ENCODE measurements at regions not wholly inside any gene's neighbourhood (a gene's known extent, or its start where the extent isn't known, plus 50 kb on each side); places are given as distances from the start of the nearest gene placed in this dataset.

- DNase-seq (ENCODE audit: low spot score) = no peak
Measured at GRCh38 chr3:25229586-25229985, 198.5 kb upstream of the RARB start.

- DNase-seq (ENCODE audit: low spot score) = no peak
Measured at GRCh38 chr3:25235031-25235430, 193.0 kb upstream of the RARB start.

DNA sequence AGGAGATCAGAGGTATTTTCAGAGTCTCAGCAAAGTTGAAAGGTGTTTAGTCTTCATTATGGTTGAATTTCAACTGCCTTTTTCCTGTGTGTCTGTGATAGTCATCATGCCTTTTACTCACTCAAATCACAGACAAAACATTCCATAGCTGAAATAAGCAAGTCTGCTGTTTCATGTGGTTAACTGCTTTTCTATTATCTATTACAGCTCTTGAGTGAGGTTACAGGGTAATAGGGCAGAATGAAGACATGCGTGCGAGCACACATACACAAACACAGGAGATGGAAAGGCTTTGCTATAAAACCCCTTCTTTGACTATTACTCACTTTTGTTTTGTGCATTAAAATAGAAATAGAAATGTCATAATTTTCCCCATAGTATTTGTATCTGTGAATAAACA is 192.6 kb upstream of the RARB start:
- DNase-seq (ENCODE audit: low spot score) = no peak

- DNase-seq (ENCODE audit: low spot score) = no peak
Measured at GRCh38 chr3:25237602-25238001, 190.5 kb upstream of the RARB start.

DNA sequence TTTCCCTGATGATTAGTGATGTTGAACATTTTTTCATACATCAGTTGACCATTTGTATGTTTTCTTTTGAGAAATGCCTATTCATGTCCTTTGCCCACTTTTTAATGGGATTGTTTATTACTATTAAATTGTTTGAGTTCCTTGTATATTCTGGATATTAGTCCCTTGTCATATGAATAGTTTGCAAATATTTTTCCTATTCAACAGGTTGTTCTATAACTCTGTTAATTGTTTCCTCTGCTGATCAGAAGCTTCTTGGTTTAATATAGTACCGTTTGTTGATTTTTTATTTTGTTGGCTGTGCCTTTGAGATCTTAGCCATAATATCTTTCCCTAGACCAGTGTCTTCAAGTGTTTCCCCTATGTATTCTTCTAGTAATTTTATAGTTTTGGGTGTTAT is 189.0 kb upstream of the RARB start:
- no peak for DNase-seq (ENCODE audit: low spot score)

GRCh38 chr3:25246913-25247312 is 181.2 kb upstream of the RARB start:
- no peak for DNase-seq (ENCODE audit: low spot score)

GRCh38 chr3:25252291-25252690 is 175.8 kb upstream of the RARB start:
- no peak for DNase-seq (ENCODE audit: low spot score)

DNA sequence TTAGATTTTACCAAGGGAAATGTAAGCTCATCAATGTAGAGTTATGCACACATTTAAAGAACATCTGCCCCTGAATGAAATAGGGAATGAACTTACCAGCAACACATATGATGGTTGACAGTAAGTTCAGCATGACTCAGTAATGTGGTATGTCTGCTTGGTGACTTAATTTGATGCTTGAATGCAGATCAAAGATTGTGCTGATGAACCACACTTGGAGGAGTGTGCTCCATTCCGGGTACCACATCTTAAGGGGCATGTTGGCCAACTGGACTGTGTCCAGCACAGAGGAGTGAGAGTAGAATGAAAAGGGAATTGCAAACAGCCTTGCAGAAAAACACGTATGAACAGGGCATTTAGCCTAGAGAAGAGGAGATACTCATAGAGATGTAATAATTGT is 171.0 kb upstream of the RARB start:
- DNase-seq (ENCODE audit: low spot score) = no peak

DNA sequence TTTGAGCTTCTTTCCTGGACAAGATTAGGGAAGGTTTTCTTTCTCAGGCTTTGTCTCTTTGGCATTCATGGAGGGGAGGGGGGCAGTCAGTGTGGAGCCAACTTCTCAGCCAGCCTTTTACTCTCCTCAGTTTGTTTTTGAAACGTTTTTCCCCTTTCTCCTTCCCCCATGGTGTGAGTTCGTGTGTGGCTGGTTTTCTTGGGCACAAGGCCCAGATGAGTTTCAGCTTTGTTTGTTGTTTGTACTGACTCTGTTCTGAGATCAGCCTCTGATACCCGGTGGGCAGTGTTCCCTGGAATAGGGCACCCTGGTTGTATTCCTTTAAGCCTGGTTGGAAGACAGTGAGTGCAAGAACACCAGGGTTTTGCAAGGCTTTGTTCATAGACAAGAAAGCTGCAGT is 168.2 kb upstream of the RARB start:
- DNase-seq (ENCODE audit: low spot score) = no peak

DNA sequence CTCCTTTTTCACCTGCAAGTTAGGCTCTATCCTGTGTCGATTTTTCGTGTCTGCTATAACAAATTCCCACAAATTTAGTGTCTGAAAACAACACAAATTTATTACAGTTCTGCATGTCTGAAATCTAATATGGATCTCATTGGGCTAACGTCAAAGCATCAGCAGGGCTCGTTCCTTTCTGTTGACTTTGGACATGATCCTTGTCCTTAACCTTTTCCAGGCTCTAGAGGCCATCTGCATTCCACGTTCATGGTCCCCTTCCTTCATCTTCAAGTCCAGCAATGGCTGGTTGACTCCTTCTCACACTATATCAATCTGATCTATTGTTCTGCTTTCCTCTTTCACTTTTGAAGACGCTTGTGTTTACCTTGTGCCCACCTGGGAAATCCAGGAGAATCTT is 165.7 kb upstream of the RARB start:
- DNase-seq (ENCODE audit: low spot score) = no peak

DNA sequence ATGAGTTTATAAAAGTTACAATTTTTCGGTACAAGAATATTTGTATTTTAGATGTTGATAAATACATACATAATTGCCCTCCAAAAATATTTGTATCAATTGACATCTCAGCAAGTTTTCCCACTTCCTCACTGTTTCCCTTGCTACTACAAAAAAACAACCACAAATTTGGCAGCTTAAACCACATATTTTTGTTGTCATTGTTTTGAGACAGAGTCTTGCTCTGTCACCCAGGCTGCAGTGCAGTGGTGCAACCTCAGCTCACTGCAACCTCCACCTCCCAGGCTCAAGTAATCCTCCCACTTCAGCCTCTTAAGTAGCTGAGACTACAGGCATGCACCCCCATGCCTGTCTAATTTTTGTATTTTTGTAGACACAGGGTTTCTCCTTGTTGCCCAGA is 162.8 kb upstream of the RARB start:
- DNase-seq (ENCODE audit: low spot score) = no peak

GRCh38 chr3:25266677-25267076 is 161.4 kb upstream of the RARB start:
- DNase-seq (ENCODE audit: low spot score) = no peak

DNA sequence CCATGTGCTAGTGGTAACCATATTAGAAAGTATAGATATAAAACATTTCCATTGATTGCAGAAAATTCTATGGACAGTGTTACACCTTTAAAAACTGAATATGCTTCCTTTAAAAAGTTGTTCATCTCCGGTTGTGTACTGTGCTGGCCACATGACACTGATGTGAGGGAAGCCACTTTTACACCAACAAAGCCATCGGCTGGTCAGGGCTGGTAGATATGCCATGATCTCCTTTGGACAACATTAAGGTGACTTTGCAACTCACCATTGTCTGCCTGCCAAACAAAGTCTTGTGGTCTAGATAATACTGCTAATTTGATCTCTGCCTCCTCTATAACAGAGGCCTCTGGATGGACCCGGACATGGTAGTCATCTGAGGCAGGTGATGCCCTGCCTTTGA is 156.0 kb upstream of the RARB start:
- DNase-seq (ENCODE audit: low spot score) = no peak

DNA sequence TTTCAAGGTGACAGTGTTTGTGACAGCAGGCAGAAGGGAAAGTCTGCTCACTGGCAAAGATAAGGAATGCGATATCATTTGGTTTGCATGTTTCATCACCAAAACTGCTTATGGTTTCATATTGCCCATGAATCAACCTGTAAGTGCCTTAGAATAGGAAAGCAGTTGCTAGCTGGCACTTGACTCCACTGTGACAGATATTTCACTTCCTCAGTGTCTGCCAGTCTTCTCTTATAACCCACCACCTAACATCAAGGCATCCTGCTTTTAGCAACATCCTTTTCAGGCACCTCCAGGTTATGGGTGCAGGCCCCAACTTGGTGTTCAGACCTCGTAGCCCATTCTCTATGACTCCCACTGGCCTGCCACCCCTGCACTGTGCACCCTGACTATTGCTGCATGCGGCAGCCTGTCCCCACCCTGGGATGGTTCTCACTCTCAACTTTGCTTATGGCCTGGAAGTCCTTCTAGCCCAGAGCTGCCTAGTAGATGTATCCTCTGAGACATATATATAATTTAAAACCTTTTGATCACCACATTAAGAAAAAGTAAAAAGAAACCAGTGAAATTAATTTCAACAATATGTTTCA is 154.4 kb upstream of the RARB start:
- DNase-seq (ENCODE audit: low spot score) = no peak

GRCh38 chr3:25277503-25277902 is 150.6 kb upstream of the RARB start:
- no peak for DNase-seq (ENCODE audit: low spot score)

DNA sequence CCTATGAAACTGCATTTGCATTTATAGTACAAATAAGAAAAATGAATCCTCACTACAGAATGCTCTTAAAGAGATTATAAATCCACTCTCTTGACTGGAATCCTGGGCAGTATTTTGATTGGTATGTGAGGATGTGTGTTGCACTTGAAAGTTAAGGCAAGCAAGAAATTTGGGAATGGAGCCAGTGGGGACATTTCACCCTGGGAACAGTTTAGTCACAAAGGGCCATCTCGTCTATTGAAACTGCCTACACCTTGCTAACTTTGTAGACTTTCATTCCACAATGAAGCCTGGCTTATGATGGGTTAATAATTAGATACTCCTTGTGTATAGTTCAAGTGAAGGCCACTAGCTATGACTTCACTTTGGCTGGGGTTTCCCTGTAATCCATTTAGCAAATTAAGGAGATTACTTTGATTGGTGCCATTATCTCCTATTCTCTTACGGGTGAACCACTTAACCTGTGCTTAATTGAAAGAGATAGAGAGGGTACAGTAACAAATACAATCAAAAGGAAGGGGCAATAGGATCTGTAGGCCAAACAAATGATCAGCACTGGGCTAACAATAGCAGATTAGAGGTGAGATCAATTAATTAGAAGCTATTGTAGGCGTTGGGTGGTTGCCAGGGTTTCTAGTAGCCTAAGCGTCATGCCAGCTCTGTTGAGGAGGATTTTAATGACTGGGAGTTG is 146.9 kb upstream of the RARB start:
- DNase-seq (ENCODE audit: low spot score) = no peak

- DNase-seq (ENCODE audit: low spot score) = no peak
Measured at GRCh38 chr3:25281732-25282126, 146.3 kb upstream of the RARB start.

DNA sequence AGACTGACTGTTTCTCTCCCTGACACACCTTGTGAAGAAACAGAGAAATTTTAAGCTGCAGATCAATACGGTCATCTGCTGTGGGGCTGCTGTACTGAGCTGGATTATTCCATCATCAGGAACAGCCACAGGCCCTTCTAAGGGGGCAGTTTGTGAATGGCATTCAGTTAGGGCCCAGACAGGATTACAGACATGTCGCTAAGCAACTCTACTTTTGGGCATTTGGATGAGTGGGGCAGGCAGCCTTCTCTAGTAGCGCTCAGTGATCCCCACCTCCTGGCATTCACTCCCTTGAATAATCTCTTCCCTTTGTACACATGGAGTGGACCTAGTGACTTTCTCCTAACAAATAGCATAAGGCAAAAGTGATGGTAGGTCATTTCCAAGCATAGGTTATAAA is 144.4 kb upstream of the RARB start:
- no peak for DNase-seq (ENCODE audit: low spot score)

DNA sequence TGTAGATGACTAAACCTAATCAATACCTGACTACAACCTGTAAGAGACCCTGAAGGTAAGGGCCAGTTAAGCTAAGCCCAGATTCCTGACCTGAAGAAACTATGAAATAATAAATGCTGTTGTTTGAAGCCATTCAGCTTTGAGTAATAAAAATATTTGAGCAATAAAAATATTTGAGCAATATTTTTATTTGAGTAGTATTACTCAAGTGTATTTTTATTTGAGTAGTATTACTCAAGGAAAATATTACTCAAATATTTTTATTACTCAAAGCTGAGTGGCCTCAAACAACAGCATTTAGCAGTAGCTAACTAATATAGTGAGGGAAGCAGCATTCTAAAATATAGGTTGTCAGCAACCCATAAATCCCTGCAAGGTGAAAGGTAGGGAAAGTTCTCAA is 143.8 kb upstream of the RARB start:
- no peak for DNase-seq (ENCODE audit: low spot score)

DNA sequence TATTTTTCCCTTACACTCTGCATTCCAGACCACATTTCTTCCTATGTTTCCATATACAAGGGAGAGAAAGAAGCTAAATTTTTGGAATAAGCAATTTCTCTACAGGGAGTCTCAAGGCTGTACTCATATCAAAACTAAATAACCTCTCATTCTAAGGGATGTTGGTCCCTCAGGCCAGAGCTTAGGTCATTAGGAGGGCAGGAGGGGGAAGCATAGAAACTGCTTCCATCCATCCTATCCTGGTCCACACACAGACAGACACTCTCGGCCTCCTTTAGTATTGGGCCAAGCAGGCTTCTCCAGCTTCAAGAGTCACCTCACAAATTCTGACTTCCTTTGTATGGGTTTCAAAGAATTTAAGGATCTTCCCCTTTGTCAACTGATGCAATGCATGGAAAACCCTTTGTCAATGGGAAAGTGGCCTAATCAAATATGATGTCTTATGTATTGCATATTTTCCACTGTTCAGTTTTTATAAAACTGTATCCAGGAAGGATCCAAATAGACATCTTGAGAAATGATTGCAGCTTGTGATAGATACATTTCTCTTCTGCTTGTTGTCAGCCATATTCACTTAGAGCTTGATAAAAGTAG is 140.7 kb upstream of the RARB start:
- DNase-seq (ENCODE audit: low spot score) = no peak

GRCh38 chr3:25288413-25288812 is 139.7 kb upstream of the RARB start:
- no peak for DNase-seq (ENCODE audit: low spot score)

- DNase-seq (ENCODE audit: low spot score) = no peak
Measured at GRCh38 chr3:25289156-25289555, 138.9 kb upstream of the RARB start.

DNA sequence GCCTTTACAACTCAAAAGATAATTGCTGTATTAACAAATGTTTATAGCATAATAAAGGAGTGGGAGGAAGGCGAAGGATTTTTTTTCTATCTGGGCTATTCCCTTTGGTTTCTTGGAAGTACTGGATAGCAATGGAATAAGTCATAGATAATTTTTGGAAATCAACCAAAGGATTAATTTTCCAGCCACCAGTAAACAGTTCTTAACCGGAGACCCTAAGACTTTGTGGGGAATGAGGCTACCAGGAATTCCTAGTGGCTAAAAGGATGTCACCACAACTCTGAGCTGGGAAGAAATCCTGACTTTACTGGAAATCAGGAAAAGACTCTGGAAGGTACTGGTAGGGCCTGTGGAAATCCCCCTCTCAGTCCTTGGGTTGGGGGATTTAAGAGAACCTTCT is 138.4 kb upstream of the RARB start:
- DNase-seq (ENCODE audit: low spot score) = no peak

DNA sequence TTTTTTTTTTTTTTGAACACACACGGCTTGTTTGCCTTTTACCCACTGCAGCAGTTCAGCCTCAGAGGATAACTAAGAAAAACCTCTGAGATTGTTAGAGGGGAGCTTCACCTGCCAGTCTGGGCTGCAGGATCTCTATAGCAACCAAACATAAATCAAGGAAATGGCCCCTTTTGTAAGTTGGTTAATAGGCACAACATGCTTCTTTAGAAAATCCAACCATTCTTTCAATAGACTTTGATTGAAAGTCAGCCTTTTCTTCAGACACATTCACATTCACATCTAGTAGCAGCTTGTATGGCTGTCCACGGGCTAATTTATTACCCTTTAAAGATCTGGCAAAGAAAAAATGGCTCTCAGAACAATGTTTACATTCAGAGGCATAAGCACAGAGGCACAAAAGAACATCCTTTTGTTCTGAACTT is 136.6 kb upstream of the RARB start:
- DNase-seq (ENCODE audit: low spot score) = no peak

Data from hematopoietic multipotent progenitor cell treated with erythropoietin and hydrocortisone succinate and interleukin-3 and kit ligand, for 17 days (in vitro differentiated cells).